Glutamatergic neuron (in vitro differentiated cells): ENCODE measurements at regions not wholly inside any gene's neighbourhood (a gene's known extent, or its start where the extent isn't known, plus 50 kb on each side); places are given as distances from the start of the nearest gene placed in this dataset.

Source experiments
- DNase-seq: peaks from one replicate; pipeline ENCODE4 v3.0.0; 2022
- H3K27ac Mint-ChIP-seq: one replicate; pipeline ENCODE4 v1.8.0; 2020; ENCODE audit warnings: mild to moderate bottlenecking, mixed read lengths, inconsistent platforms; ENCODE audit not compliant: unreplicated experiment
- H3K27me3 Mint-ChIP-seq: one replicate; pipeline ENCODE4 v1.8.0; 2020; ENCODE audit warnings: mild to moderate bottlenecking, moderate library complexity, mixed read lengths, inconsistent platforms; ENCODE audit not compliant: unreplicated experiment
- H3K36me3 Mint-ChIP-seq: one replicate; pipeline ENCODE4 v1.8.0; 2020; ENCODE audit warnings: mild to moderate bottlenecking, mixed read lengths, inconsistent platforms; ENCODE audit not compliant: unreplicated experiment
- H3K4me1 Mint-ChIP-seq: one replicate; pipeline ENCODE4 v1.8.0; 2020; ENCODE audit warnings: mild to moderate bottlenecking, low read depth, mixed read lengths, inconsistent platforms; ENCODE audit not compliant: unreplicated experiment
- H3K4me3 Mint-ChIP-seq: one replicate; pipeline ENCODE4 v1.8.0; 2020; ENCODE audit warnings: mild to moderate bottlenecking, mixed read lengths, inconsistent platforms; ENCODE audit not compliant: unreplicated experiment
- H3K9me3 Mint-ChIP-seq: one replicate; pipeline ENCODE4 v1.8.0; 2020; ENCODE audit warnings: mild to moderate bottlenecking, moderate library complexity, mixed read lengths, inconsistent platforms; ENCODE audit not compliant: unreplicated experiment
- CTCF ChIP-seq: fragments of 200-600 bp; sonication (generic); IDR thresholded peaks from one replicate; pipeline ENCODE4 v1.5.0; 2021; ENCODE audit not compliant: partially characterized antibody, unreplicated experiment

GRCh38 chr21:34307991-34308532 is 55.7 kb upstream of the KCNE2 start:
- H3K4me1 Mint-ChIP-seq = no peaks in the 10 kb centered on the region
- H3K4me3 Mint-ChIP-seq = no peak overlapping the region
- H3K27me3 Mint-ChIP-seq = peaks cover 4% of the 10 kb centered on the region
- no peak for DNase-seq
- no peak for TF ChIP-seq CTCF
- no peak overlapping the region for H3K27ac Mint-ChIP-seq
- peaks cover 2% of the 10 kb centered on the region for H3K9me3 Mint-ChIP-seq
- no peaks in the 10 kb centered on the region for H3K36me3 Mint-ChIP-seq

GRCh38 chr21:34311561-34312330 is 52.1 kb upstream of the KCNE2 start:
- DNase-seq = no peak
- Mint-ChIP-seq H3K4me3 (no peak overlapping the region), H3K27me3 (peaks cover 4% of the 10 kb centered on the region), H3K4me1 (peaks cover 8% of the 10 kb centered on the region), H3K36me3 (no peaks in the 10 kb centered on the region), H3K27ac (no peak overlapping the region), H3K9me3 (peaks cover 2% of the 10 kb centered on the region)
- TF ChIP-seq CTCF = no peak

- H3K4me3 Mint-ChIP-seq = no peak overlapping the region
- H3K9me3 Mint-ChIP-seq = peaks cover 2% of the 10 kb centered on the region
- H3K4me1 Mint-ChIP-seq = peaks cover 8% of the 10 kb centered on the region
- no peak for TF ChIP-seq CTCF
- peaks cover 4% of the 10 kb centered on the region for H3K27me3 Mint-ChIP-seq
- DNase-seq = no peak
- no peak overlapping the region for H3K27ac Mint-ChIP-seq
- H3K36me3 Mint-ChIP-seq = no peaks in the 10 kb centered on the region
These were observed 50.7 kb upstream of the KCNE2 start for GRCh38 chr21:34313116-34313515.
